ENCODE measurements at regions not wholly inside any gene's neighbourhood (a gene's known extent, or its start where the extent isn't known, plus 50 kb on each side); places are given as distances from the start of the nearest gene placed in this dataset.

DNA sequence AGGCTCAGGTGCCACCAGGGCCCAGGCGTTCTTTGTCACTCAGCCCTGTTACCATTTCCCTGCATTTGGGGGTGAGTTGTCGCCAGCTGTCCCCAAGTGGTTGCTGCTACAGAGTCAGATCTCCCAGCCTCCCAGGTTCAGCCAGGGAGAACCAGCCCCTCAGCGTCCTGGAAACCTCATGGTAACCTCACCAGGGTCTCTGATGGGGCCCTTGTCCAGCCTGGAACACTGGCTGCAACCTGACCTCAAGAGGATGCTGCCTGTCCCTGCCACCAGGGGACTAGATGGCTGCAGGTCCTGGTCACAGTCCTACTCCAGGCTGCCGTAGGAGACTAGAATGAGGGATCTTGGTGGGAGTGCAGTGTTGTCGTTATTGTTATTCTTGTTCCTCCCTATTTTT lies 228.3 kb upstream of the PDE10A start (continued):
- TF ChIP-seq ZNF423 (CRISPR knock-in tag; IDR thresholded peaks at IDR 0.05) = no peak
- no peak for TF ChIP-seq PRRX2 (CRISPR knock-in tag; IDR thresholded peaks at IDR 0.05)
- TF ChIP-seq E2F5 (CRISPR knock-in tag; IDR thresholded peaks at IDR 0.05) = no peak
- no peak for TF ChIP-seq IRF2 (CRISPR knock-in tag; IDR thresholded peaks at IDR 0.05; ENCODE audit: borderline replicate concordance, low read depth)
- no peak for TF ChIP-seq FOXP4 (CRISPR knock-in tag; IDR thresholded peaks at IDR 0.05)
- TF ChIP-seq SMAD4 (CRISPR knock-in tag; IDR thresholded peaks at IDR 0.05) = no peak
- TF ChIP-seq, protein P1, sequence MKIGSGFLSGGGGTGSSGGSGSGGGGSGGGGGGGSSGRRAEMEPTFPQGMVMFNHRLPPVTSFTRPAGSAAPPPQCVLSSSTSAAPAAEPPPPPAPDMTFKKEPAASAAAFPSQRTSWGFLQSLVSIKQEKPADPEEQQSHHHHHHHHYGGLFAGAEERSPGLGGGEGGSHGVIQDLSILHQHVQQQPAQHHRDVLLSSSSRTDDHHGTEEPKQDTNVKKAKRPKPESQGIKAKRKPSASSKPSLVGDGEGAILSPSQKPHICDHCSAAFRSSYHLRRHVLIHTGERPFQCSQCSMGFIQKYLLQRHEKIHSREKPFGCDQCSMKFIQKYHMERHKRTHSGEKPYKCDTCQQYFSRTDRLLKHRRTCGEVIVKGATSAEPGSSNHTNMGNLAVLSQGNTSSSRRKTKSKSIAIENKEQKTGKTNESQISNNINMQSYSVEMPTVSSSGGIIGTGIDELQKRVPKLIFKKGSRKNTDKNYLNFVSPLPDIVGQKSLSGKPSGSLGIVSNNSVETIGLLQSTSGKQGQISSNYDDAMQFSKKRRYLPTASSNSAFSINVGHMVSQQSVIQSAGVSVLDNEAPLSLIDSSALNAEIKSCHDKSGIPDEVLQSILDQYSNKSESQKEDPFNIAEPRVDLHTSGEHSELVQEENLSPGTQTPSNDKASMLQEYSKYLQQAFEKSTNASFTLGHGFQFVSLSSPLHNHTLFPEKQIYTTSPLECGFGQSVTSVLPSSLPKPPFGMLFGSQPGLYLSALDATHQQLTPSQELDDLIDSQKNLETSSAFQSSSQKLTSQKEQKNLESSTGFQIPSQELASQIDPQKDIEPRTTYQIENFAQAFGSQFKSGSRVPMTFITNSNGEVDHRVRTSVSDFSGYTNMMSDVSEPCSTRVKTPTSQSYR (CRISPR knock-in tag; IDR thresholded peaks at IDR 0.05) = no peak

DNA sequence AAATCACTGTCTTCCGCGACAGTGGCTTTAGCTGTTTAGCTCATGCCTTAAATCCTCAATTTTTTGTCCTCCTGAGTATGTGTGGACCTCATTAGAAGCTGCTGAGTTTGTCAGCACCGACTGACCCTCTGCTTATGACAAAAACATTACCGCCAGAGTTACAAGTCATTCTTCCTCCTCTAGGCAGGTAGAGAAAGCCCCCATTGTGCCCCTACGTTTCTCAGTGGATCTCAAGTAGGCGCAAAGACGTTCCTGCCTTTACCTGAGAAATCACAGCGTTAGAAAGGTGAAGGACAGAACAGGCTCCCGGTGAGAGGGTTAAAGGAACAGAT lies 227.3 kb upstream of the PDE10A start:
- TF ChIP-seq ZNF416 (CRISPR knock-in tag; IDR thresholded peaks at IDR 0.05) = no peak
- no peak for TF ChIP-seq IRF2 (CRISPR knock-in tag; IDR thresholded peaks at IDR 0.05; ENCODE audit: borderline replicate concordance, low read depth)
- TF ChIP-seq, protein P2, sequence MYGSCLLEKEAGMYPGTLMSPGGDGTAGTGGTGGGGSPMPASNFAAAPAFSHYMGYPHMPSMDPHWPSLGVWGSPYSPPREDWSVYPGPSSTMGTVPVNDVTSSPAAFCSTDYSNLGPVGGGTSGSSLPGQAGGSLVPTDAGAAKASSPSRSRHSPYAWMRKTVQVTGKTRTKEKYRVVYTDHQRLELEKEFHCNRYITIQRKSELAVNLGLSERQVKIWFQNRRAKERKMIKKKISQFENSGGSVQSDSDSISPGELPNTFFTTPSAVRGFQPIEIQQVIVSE (CRISPR knock-in tag; IDR thresholded peaks at IDR 0.05; ENCODE audit: borderline replicate concordance) = no peak
- TF ChIP-seq HMGA2 (CRISPR knock-in tag; IDR thresholded peaks at IDR 0.05) = no peak
- TF ChIP-seq NR2C2 (CRISPR knock-in tag; IDR thresholded peaks at IDR 0.05) = no peak
- TF ChIP-seq ESRRA (CRISPR knock-in tag; IDR thresholded peaks at IDR 0.05; ENCODE audit: borderline replicate concordance) = no peak
- no peak for TF ChIP-seq MLX (CRISPR knock-in tag; IDR thresholded peaks at IDR 0.05)
- no peak for TF ChIP-seq E2F4 (CRISPR knock-in tag; IDR thresholded peaks at IDR 0.05; ENCODE audit: borderline replicate concordance, low read depth)
- H3K4me3 Mint-ChIP-seq = no peak overlapping the region
- peaks cover 12% of the 10 kb centered on the region for H3K36me3 Mint-ChIP-seq
- ChIA-PET CTCF (interaction anchor here (0.6 to 2.2 kb wide), 14 partner anchors 13 to 267 kb away, joined by 3 to 39 read pairs (median 4); no protein-coding TSS in a partner anchor), POLR2A (no interaction called here)
- DNase-seq (ENCODE audit: low spot score) = no peak
- ATAC-seq = peak; percentile 24; the same call in 1 of the 2 replicates
- no peak overlapping the region for H3K27ac Mint-ChIP-seq
- peaks cover 23% of the 10 kb centered on the region for H3K9me3 Mint-ChIP-seq
- no peaks in the 10 kb centered on the region for H3K4me1 Mint-ChIP-seq
- peaks cover 14% of the 10 kb centered on the region for H3K27me3 Mint-ChIP-seq (ENCODE audit: low read depth)

DNA sequence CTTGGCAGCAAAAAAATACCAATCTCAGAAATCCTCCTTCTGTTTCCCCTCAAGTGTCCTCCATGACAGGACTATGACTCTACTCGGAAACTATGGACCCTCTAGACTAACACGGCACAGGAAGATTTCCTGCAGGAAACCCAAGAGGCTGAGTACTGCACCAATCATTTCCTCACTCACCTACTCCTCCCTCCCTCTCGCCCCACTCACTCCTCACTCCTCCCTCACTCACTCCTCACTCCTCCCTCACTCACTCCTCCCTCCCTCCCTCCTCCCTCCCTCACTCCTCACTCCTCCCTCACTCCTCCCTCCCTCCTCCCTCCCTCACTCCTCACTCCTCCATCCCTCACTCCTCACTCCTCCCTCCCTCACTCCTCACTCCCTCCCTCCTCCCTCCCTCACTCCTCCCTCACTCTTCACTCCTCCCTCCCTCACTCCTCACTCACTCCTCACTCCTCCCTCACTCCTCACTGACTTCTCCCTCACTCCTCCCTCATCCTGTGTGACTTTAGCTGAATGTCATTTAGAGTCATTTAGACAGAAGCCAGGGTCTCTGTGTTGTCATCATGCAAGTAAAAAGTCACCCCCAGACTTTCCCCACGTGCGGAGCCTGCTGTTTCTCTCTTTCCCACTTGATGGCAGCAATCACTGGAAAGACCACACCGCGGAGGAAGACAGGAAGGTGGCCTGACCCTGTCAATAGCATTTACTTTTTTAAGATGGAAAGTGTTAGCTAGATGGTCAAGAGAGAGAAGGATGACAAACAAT lies 226.8 kb upstream of the PDE10A start:
- POLR2A ChIA-PET = no interaction called here
- CTCF ChIA-PET = interaction anchor here (0.6 to 2.2 kb wide), 14 partner anchors 12 to 268 kb away, joined by 3 to 39 read pairs (median 4); no protein-coding TSS in a partner anchor
- DNase-seq (ENCODE audit: low spot score) (peak; percentile 63), ATAC-seq (peak; percentile 82)
- Mint-ChIP-seq H3K36me3 (peaks cover 12% of the 10 kb centered on the region), H3K27ac (no peak overlapping the region), H3K27me3 (ENCODE audit: low read depth) (peaks cover 14% of the 10 kb centered on the region), H3K4me1 (peaks cover 3% of the 10 kb centered on the region), H3K4me3 (no peak overlapping the region), H3K9me3 (peaks cover 23% of the 10 kb centered on the region)
- no peak for TF ChIP-seq CREM (CRISPR knock-in tag; IDR thresholded peaks at IDR 0.05)
- peak; percentile 93 for TF ChIP-seq ZNF263 (CRISPR knock-in tag; IDR thresholded peaks at IDR 0.05; ENCODE audit: low read depth)
